ENCODE measurements at regions not wholly inside any gene's neighbourhood (a gene's known extent, or its start where the extent isn't known, plus 50 kb on each side); places are given as distances from the start of the nearest gene placed in this dataset.
"Not testable (repeated sequence)": the region's sequence is repeated elsewhere in the genome, so short reads cannot be mapped to it uniquely, and the experiment has no call there.

- TF ChIP-seq CTCF (IDR thresholded peaks at IDR 0.05; ENCODE audit: extremely low read depth, missing control alignments): no peak
- DNase-seq (ENCODE audit: low spot score): no peak
Measured at GRCh38 chr11:44368886-44369285, 58.9 kb upstream of the ALX4 start.

GRCh38 chr11:44371042-44371441 lies 61.1 kb upstream of the ALX4 start:
- DNase-seq (ENCODE audit: low spot score): not testable (repeated sequence)

GRCh38 chr11:44371706-44372105 lies 61.8 kb upstream of the ALX4 start:
- TF ChIP-seq CTCF (IDR thresholded peaks at IDR 0.05; ENCODE audit: extremely low read depth, missing control alignments): no peak
- DNase-seq (ENCODE audit: low spot score): no peak

GRCh38 chr11:44372989-44373388 lies 63.0 kb upstream of the ALX4 start:
- TF ChIP-seq CTCF (IDR thresholded peaks at IDR 0.05; ENCODE audit: extremely low read depth, missing control alignments): no peak
- no peak for DNase-seq (ENCODE audit: low spot score)

- TF ChIP-seq CTCF (IDR thresholded peaks at IDR 0.05; ENCODE audit: extremely low read depth, missing control alignments): no peak
- DNase-seq (ENCODE audit: low spot score): no peak
Measured at GRCh38 chr11:44374001-44374400, 64.1 kb upstream of the ALX4 start.

- TF ChIP-seq CTCF (IDR thresholded peaks at IDR 0.05; ENCODE audit: extremely low read depth, missing control alignments): no peak
- no peak for DNase-seq (ENCODE audit: low spot score)
Measured at GRCh38 chr11:44376423-44376822, 66.5 kb upstream of the ALX4 start.

GRCh38 chr11:44377121-44377520 lies 67.2 kb upstream of the ALX4 start:
- no peak for DNase-seq (ENCODE audit: low spot score)
- TF ChIP-seq CTCF (IDR thresholded peaks at IDR 0.05; ENCODE audit: extremely low read depth, missing control alignments): no peak

GRCh38 chr11:44377914-44378321 lies 68.0 kb upstream of the ALX4 start:
- no peak for TF ChIP-seq CTCF (IDR thresholded peaks at IDR 0.05; ENCODE audit: extremely low read depth, missing control alignments)
- DNase-seq (ENCODE audit: low spot score): no peak

All from GM20000 (cell line).